ENCODE measurements at regions not wholly inside any gene's neighbourhood (a gene's known extent, or its start where the extent isn't known, plus 50 kb on each side); places are given as distances from the start of the nearest gene placed in this dataset.

DNA sequence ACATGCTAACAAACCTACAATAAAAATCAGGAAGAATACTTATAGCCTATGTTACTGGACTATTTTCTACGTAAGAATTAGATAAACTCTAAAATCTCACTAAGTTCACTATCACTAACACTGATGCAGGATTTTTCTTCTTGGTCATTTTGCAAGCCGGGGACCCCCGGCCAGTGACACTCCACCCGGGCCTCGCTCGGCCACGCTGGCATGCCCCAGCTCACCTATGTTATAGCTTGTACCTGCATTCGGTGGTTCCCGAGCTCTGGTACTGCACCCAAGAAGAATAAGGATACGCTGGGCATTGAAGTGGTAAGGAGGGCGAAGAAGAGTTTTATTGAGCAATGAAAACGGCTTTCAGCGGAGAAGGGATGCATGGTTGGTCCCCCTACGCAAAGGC, 245.3 kb upstream of the NBEA start:
- CTCF ChIA-PET: no interaction called here
- H3K4me1 Mint-ChIP-seq (ENCODE audit: low read depth): no peaks in the 10 kb centered on the region
- H3K36me3 ChIP-seq (ENCODE audit: insufficient read depth, low read length): no peaks in the 10 kb centered on the region

GRCh38 chr13:34698945-34699344, 243.1 kb upstream of the NBEA start:
- TF ChIP-seq, protein P1, sequence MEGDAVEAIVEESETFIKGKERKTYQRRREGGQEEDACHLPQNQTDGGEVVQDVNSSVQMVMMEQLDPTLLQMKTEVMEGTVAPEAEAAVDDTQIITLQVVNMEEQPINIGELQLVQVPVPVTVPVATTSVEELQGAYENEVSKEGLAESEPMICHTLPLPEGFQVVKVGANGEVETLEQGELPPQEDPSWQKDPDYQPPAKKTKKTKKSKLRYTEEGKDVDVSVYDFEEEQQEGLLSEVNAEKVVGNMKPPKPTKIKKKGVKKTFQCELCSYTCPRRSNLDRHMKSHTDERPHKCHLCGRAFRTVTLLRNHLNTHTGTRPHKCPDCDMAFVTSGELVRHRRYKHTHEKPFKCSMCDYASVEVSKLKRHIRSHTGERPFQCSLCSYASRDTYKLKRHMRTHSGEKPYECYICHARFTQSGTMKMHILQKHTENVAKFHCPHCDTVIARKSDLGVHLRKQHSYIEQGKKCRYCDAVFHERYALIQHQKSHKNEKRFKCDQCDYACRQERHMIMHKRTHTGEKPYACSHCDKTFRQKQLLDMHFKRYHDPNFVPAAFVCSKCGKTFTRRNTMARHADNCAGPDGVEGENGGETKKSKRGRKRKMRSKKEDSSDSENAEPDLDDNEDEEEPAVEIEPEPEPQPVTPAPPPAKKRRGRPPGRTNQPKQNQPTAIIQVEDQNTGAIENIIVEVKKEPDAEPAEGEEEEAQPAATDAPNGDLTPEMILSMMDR (IDR thresholded peaks at IDR 0.05): no peak
- no peaks in the 10 kb centered on the region for H3K27me3 Mint-ChIP-seq
- no peaks in the 10 kb centered on the region for H3K36me3 ChIP-seq (ENCODE audit: insufficient read depth, low read length)
- H3K9me3 ChIP-seq (ENCODE audit: control insufficient read depth in 1 of 2, insufficient read depth in 1 of 2, low read length in 2 of 2): peaks cover 0 to 8% of the 10 kb centered on the region in 2 experiments
- DNase-seq (no peak), ATAC-seq (ENCODE audit: poor library complexity) (no peak)
- H3K27ac Mint-ChIP-seq: no peak overlapping the region
- no peaks in the 10 kb centered on the region for H3K4me1 ChIP-seq (ENCODE audit: insufficient read depth, low read length)
- intact Hi-C loops (cut with DNase I, micrococcal nuclease): no loop called here
- no peak overlapping the region for H3K27ac ChIP-seq (ENCODE audit: low read depth in 1 of 2, low read length in 2 of 2)
- CTCF ChIA-PET: no interaction called here
- H3K4me3 Mint-ChIP-seq: no peak overlapping the region
- H3K36me3 Mint-ChIP-seq (ENCODE audit: low read depth): no peaks in the 10 kb centered on the region
- no peaks in the 10 kb centered on the region for H3K9me3 Mint-ChIP-seq
- POLR2A ChIA-PET: no interaction called here
- H3K4me1 Mint-ChIP-seq (ENCODE audit: low read depth): no peaks in the 10 kb centered on the region
- no peaks in the 10 kb centered on the region for H3K27me3 ChIP-seq (ENCODE audit: control insufficient read depth in 1 of 2, insufficient read depth in 2 of 2, low read length in 2 of 2)
- H3K4me3 ChIP-seq (ENCODE audit: low read length): no peak overlapping the region

More for the DNA sequence above, 245.3 kb upstream of the NBEA start:
- DNase-seq (no peak), ATAC-seq (ENCODE audit: poor library complexity) (no peak)
- TF ChIP-seq, protein P1 (IDR thresholded peaks at IDR 0.05): no peak
- no peaks in the 10 kb centered on the region for H3K27me3 ChIP-seq (ENCODE audit: control insufficient read depth in 1 of 2, insufficient read depth in 2 of 2, low read length in 2 of 2)
- peaks cover 0 to 8% of the 10 kb centered on the region in 2 experiments for H3K9me3 ChIP-seq (ENCODE audit: control insufficient read depth in 1 of 2, insufficient read depth in 1 of 2, low read length in 2 of 2)
- intact Hi-C loops (cut with DNase I, micrococcal nuclease): no loop called here
- no peak overlapping the region for H3K27ac ChIP-seq (ENCODE audit: low read depth in 1 of 2, low read length in 2 of 2)
- POLR2A ChIA-PET: no interaction called here
- H3K27ac Mint-ChIP-seq: no peak overlapping the region
- no peak overlapping the region for H3K4me3 Mint-ChIP-seq
- H3K36me3 Mint-ChIP-seq (ENCODE audit: low read depth): no peaks in the 10 kb centered on the region
- no peaks in the 10 kb centered on the region for H3K9me3 Mint-ChIP-seq
- H3K4me1 ChIP-seq (ENCODE audit: insufficient read depth, low read length): no peaks in the 10 kb centered on the region
- H3K4me3 ChIP-seq (ENCODE audit: low read length): no peak overlapping the region
- no peaks in the 10 kb centered on the region for H3K27me3 Mint-ChIP-seq

- no peaks in the 10 kb centered on the region for H3K36me3 Mint-ChIP-seq (ENCODE audit: low read depth)
- H3K27me3 ChIP-seq (ENCODE audit: control insufficient read depth in 1 of 2, insufficient read depth in 2 of 2, low read length in 2 of 2): no peaks in the 10 kb centered on the region
- no peak for ATAC-seq (ENCODE audit: poor library complexity)
- no peaks in the 10 kb centered on the region for H3K36me3 ChIP-seq (ENCODE audit: insufficient read depth, low read length)
- peaks cover 0 to 12% of the 10 kb centered on the region in 2 experiments for H3K9me3 ChIP-seq (ENCODE audit: control insufficient read depth in 1 of 2, insufficient read depth in 1 of 2, low read length in 2 of 2)
- CTCF ChIA-PET: no interaction called here
- intact Hi-C loops (cut with DNase I, micrococcal nuclease): no loop called here
- no peak overlapping the region for H3K4me3 Mint-ChIP-seq
- H3K4me3 ChIP-seq (ENCODE audit: low read length): no peak overlapping the region
- no peaks in the 10 kb centered on the region for H3K4me1 Mint-ChIP-seq (ENCODE audit: low read depth)
- H3K4me1 ChIP-seq (ENCODE audit: insufficient read depth, low read length): no peaks in the 10 kb centered on the region
- no peaks in the 10 kb centered on the region for H3K27me3 Mint-ChIP-seq
- H3K27ac Mint-ChIP-seq: no peak overlapping the region
- POLR2A ChIA-PET: no interaction called here
- TF ChIP-seq, protein P1 (IDR thresholded peaks at IDR 0.05): no peak
- no peak for DNase-seq
- H3K27ac ChIP-seq (ENCODE audit: low read depth in 1 of 2, low read length in 2 of 2): no peak overlapping the region
- peaks cover 2% of the 10 kb centered on the region for H3K9me3 Mint-ChIP-seq
Observed at GRCh38 chr13:34700155-34700554, 241.9 kb upstream of the NBEA start.
